Mammary epithelial cell (primary cell): ENCODE measurements at regions not wholly inside any gene's neighbourhood (a gene's known extent, or its start where the extent isn't known, plus 50 kb on each side); places are given as distances from the start of the nearest gene placed in this dataset.

Experiments used
- CTCF ChIP-seq, 2 donors: IDR thresholded peaks in 1 of 2; conservative IDR thresholded peaks in 1 of 2; 2 replicates each; pipeline ENCODE4 v1.5.1; 2011 to 2012; ENCODE audit warnings: inconsistent platforms in 2 of 2, low read length in 2 of 2, mild to moderate bottlenecking in 2 of 2, control low read depth in 1 of 2, low read depth in 1 of 2; ENCODE audit not compliant: insufficient read depth in 1 of 2; ENCODE audit errors: extremely low read depth in 1 of 2
- EZH2 ChIP-seq: IDR thresholded peaks from 2 replicates; pipeline ENCODE4 v1.6.1; 2012; ENCODE audit warnings: low read length, inconsistent platforms, borderline replicate concordance

DNA sequence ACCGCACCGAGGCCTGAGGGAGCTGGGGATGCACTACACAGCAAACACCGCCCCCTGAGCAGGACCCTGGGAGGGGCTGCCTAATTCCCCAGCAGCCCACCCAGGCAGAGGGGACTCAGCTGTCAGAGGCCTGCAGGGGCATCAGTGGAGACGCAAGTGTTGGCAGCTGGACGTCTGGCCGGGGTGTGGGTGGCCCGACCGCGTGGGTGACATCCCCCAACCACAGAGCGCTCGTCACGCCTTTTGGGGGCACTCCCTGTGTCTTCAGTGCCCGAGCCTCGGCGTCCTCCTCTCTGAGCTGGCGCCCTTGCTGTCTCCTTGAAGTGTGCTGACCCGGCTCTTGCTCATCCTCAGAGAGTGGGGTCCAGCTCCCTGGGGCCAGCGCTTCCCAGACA, 150.2 kb downstream of the BRD1 start:
- TF ChIP-seq CTCF (conservative IDR thresholded peaks at IDR 0.05 in 1 of 2, IDR thresholded peaks at IDR 0.05 in 1 of 2; ENCODE audit: extremely low read depth in 1 of 2, insufficient read depth in 1 of 2, low read depth in 1 of 2, low read length in 2 of 2), result no peak
- no peak for TF ChIP-seq EZH2
